A673 (cell line): ENCODE measurements at regions not wholly inside any gene's neighbourhood (a gene's known extent, or its start where the extent isn't known, plus 50 kb on each side); places are given as distances from the start of the nearest gene placed in this dataset.

ENCODE experiments used
- EZH2 ChIP-seq: fragments of 200-600 bp; sonication (generic); IDR thresholded peaks from 2 replicates; pipeline ENCODE4 v1.6.1; 2017; ENCODE audit warnings: borderline replicate concordance, low read depth, mild to moderate bottlenecking, mixed read lengths, antibody characterized with exemption, low read length; ENCODE audit not compliant: poor library complexity, severe bottlenecking
- TF ChIP-seq, protein P1 (sequence below): fragments of 300-800, 200-600 bp; sonication (generic); conservative IDR thresholded peaks from 2 replicates; pipeline ENCODE4 v1.5.1; 2017; ENCODE audit warnings: low read depth, mild to moderate bottlenecking, antibody characterized with exemption, low read length, moderate library complexity, mixed read lengths

DNA sequence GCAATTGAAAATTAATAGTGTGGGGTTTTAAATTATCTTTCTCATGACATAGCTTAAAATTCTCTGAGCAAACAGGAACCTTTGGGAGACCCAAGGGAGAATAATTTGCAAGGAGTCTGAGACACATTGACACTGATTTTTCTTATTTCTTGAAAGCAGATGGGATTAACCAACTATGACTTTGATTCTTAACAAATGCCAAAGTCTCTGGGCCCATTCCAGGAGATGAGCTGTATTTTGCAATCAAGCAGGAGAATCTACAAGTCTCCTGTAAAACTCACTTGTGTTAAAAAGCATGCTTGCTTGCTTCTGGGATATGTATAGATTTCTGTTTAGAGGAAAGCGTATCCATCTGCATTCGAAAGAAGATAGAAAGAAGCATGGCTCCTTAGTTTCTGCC, 71.3 kb upstream of the STT3B start:
- TF ChIP-seq, protein P1, sequence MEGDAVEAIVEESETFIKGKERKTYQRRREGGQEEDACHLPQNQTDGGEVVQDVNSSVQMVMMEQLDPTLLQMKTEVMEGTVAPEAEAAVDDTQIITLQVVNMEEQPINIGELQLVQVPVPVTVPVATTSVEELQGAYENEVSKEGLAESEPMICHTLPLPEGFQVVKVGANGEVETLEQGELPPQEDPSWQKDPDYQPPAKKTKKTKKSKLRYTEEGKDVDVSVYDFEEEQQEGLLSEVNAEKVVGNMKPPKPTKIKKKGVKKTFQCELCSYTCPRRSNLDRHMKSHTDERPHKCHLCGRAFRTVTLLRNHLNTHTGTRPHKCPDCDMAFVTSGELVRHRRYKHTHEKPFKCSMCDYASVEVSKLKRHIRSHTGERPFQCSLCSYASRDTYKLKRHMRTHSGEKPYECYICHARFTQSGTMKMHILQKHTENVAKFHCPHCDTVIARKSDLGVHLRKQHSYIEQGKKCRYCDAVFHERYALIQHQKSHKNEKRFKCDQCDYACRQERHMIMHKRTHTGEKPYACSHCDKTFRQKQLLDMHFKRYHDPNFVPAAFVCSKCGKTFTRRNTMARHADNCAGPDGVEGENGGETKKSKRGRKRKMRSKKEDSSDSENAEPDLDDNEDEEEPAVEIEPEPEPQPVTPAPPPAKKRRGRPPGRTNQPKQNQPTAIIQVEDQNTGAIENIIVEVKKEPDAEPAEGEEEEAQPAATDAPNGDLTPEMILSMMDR: no peak
- no peak for TF ChIP-seq EZH2
